Liver (tissue), 8 donors: ENCODE measurements at regions not wholly inside any gene's neighbourhood (a gene's known extent, or its start where the extent isn't known, plus 50 kb on each side); places are given as distances from the start of the nearest gene placed in this dataset.

Source experiments
- DNase-seq: peaks from one replicate; pipeline ENCODE4 v3.0.0-alpha.2; 2017; ENCODE audit warnings: low spot score
- H3K27ac ChIP-seq, 2 donors: one replicate each; pipeline ENCODE4 v1.7.0; 2013; ENCODE audit warnings: inconsistent platforms in 2 of 2, low read length in 2 of 2, control low read depth in 1 of 2, low read depth in 1 of 2, mild to moderate bottlenecking in 1 of 2
- H3K27me3 ChIP-seq, 4 donors: one replicate each; pipeline versions ENCODE4 v1.6.1 to v1.7.0; 2013; ENCODE audit warnings: low read length in 3 of 4, inconsistent platforms in 1 of 4, mild to moderate bottlenecking in 1 of 4, moderate library complexity in 1 of 4; ENCODE audit not compliant: control insufficient read depth in 4 of 4, insufficient read depth in 4 of 4
- H3K36me3 ChIP-seq, 4 donors: one replicate each; pipeline versions ENCODE4 v1.6.1 to v1.7.0; 2013; ENCODE audit warnings: low read length in 3 of 4, mild to moderate bottlenecking in 3 of 4, low read depth in 1 of 4, moderate library complexity in 1 of 4; ENCODE audit not compliant: control insufficient read depth in 4 of 4, insufficient read depth in 3 of 4
- H3K4me1 ChIP-seq, 4 donors: one replicate each; pipeline versions ENCODE4 v1.6.1 to v1.7.0; 2013; ENCODE audit warnings: low read length in 3 of 4, mild to moderate bottlenecking in 3 of 4, moderate library complexity in 1 of 4; ENCODE audit not compliant: control insufficient read depth in 4 of 4, insufficient read depth in 4 of 4
- H3K4me3 ChIP-seq, 3 donors: one replicate each; pipeline versions ENCODE4 v1.6.1 to v1.7.0; 2013; ENCODE audit warnings: low read length in 3 of 3, control low read depth in 1 of 3, low read depth in 1 of 3, mild to moderate bottlenecking in 1 of 3
- H3K9ac ChIP-seq, 2 donors: one replicate each; pipeline ENCODE4 v1.7.0; 2013; ENCODE audit warnings: low read length in 2 of 2, mild to moderate bottlenecking in 2 of 2, moderate library complexity in 2 of 2, control low read depth in 1 of 2, low read depth in 1 of 2
- H3K9me3 ChIP-seq, 4 donors: one replicate each; pipeline versions ENCODE4 v1.6.1 to v1.7.0; 2013; ENCODE audit warnings: low read length in 3 of 4; ENCODE audit not compliant: control insufficient read depth in 4 of 4
- ATF3 ChIP-seq: IDR thresholded peaks from 2 replicates; pipeline ENCODE4 v1.6.1; 2016; ENCODE audit warnings: antibody characterized with exemption
- CTCF ChIP-seq: fragments of 150-350 bp; IDR thresholded peaks from 2 replicates; pipeline ENCODE4 v1.5.1; 2017; ENCODE audit warnings: improper control_type of control experiment, low read depth, low read length; ENCODE audit not compliant: missing input control
- EGR1 ChIP-seq, 2 donors: IDR thresholded peaks; 2 replicates each; pipeline ENCODE4 v1.6.1; 2016 to 2018; ENCODE audit warnings: antibody characterized with exemption in 2 of 2, low read depth in 2 of 2
- FOXA1 ChIP-seq: IDR thresholded peaks from 2 replicates; pipeline ENCODE4 v1.6.1; 2016; ENCODE audit warnings: antibody characterized with exemption
- FOXA2 ChIP-seq: IDR thresholded peaks from 2 replicates; pipeline ENCODE4 v1.6.1; 2016; ENCODE audit warnings: antibody characterized with exemption
- GABPA ChIP-seq, 2 donors: IDR thresholded peaks in 1 of 2; conservative IDR thresholded peaks in 1 of 2; 2 replicates each; pipeline ENCODE4 v1.6.1; 2016; ENCODE audit warnings: antibody characterized with exemption in 2 of 2, mild to moderate bottlenecking in 1 of 2, moderate library complexity in 1 of 2
- HNF4A ChIP-seq, 2 donors: conservative IDR thresholded peaks; 2 replicates each; pipeline ENCODE4 v1.6.1; 2016; ENCODE audit warnings: antibody characterized with exemption in 2 of 2, mild to moderate bottlenecking in 2 of 2
- JUND ChIP-seq, 2 donors: IDR thresholded peaks; 2 replicates each; pipeline ENCODE4 v1.6.1; 2016; ENCODE audit warnings: antibody characterized with exemption in 2 of 2
- MAX ChIP-seq: IDR thresholded peaks from 2 replicates; pipeline ENCODE4 v1.6.1; 2016; ENCODE audit warnings: antibody characterized with exemption
- NR2F2 ChIP-seq: IDR thresholded peaks from 2 replicates; pipeline ENCODE4 v1.6.1; 2016; ENCODE audit warnings: antibody characterized with exemption
- RAD21 ChIP-seq, 2 donors: IDR thresholded peaks; 2 replicates each; pipeline ENCODE4 v1.6.1; 2016; ENCODE audit warnings: antibody characterized with exemption in 2 of 2, mild to moderate bottlenecking in 2 of 2
- REST ChIP-seq: IDR thresholded peaks from 2 replicates; pipeline ENCODE4 v1.6.1; 2016; ENCODE audit warnings: antibody characterized with exemption, mild to moderate bottlenecking
- RXRA ChIP-seq, 2 donors: IDR thresholded peaks; 2 replicates each; pipeline ENCODE4 v1.6.1; 2017 to 2018; ENCODE audit warnings: antibody characterized with exemption in 2 of 2, mild to moderate bottlenecking in 1 of 2
- SP1 ChIP-seq: IDR thresholded peaks from 2 replicates; pipeline ENCODE4 v1.6.1; 2018; ENCODE audit warnings: antibody characterized with exemption, mild to moderate bottlenecking
- YY1 ChIP-seq: IDR thresholded peaks from 2 replicates; pipeline ENCODE4 v1.6.1; 2016; ENCODE audit warnings: antibody characterized with exemption, mild to moderate bottlenecking
- ZBTB33 ChIP-seq: IDR thresholded peaks from 2 replicates; pipeline ENCODE4 v1.6.1; 2016; ENCODE audit warnings: antibody characterized with exemption
- WGBS: extraction: QIAGEN DNeasy Blood & Tissue Kit; methylation state at CpG from one replicate; pipeline ENCODE4 v1.1.7; 2013; 5-methylcytosine and 5-hydroxymethylcytosine counted together
- donor health status: healthy.
- donor health status: healthy.
- donor health status: healthy.
- donor health status: healthy.
- donor health status: healthy.

GRCh38 chr18:77862066-77862757, 612.6 kb downstream of the GALR1 start:
- Histone ChIP-seq H3K9ac (no peak overlapping the region), H3K27ac (no peak overlapping the region), H3K4me3 (no peak overlapping the region), H3K36me3 (no peaks in the 10 kb centered on the region), H3K4me1 (no peaks in the 10 kb centered on the region), H3K27me3 (peaks cover 0 to 4% (median 0%) of the 10 kb centered on the region in 4 donors), H3K9me3 (no peaks in the 10 kb centered on the region)
- DNase-seq, result no peak
- TF ChIP-seq FOXA1 (no peak), RAD21 (IDR thresholded peaks at IDR 0.05) (no peak), NR2F2 (no peak), CTCF (no peak), RXRA (IDR thresholded peaks at IDR 0.05) (no peak), HNF4A (conservative IDR thresholded peaks at IDR 0.05) (no peak), JUND (IDR thresholded peaks at IDR 0.05) (no peak), FOXA2 (no peak), REST (no peak), EGR1 (IDR thresholded peaks at IDR 0.05; ENCODE audit: low read depth in 2 of 2) (no peak), SP1 (no peak), GABPA (IDR thresholded peaks at IDR 0.05 in 1 of 2, conservative IDR thresholded peaks at IDR 0.05 in 1 of 2) (no peak), YY1 (no peak), MAX (no peak), ATF3 (no peak), ZBTB33 (no peak)
- WGBS, result 72% methylated on average over 7 of the region's 7 CpGs
